Esophagus mucosa (tissue), 1 donor: ENCODE measurements at regions not wholly inside any gene's neighbourhood (a gene's known extent, or its start where the extent isn't known, plus 50 kb on each side); places are given as distances from the start of the nearest gene placed in this dataset.
"Not testable (repeated sequence)": the region's sequence is repeated elsewhere in the genome, so short reads cannot be mapped to it uniquely, and the experiment has no call there.

Source experiments
- ATAC-seq: fragments of 200-7000 bp; cut with Tn5 transposase; one replicate; pipeline ENCODE4 v1.9.1; 2020
- donor health status: DM: yes; HTN: yes; CAD: no.

GRCh38 chr6:74366634-74367033 lies 670.6 kb downstream of the CD109 start:
- no peak for ATAC-seq

GRCh38 chr6:74362391-74362790 lies 666.4 kb downstream of the CD109 start:
- ATAC-seq, result no peak

GRCh38 chr6:74357321-74357720 lies 661.3 kb downstream of the CD109 start:
- no peak for ATAC-seq

GRCh38 chr6:74356391-74356790 lies 660.4 kb downstream of the CD109 start:
- no peak for ATAC-seq

GRCh38 chr6:74346936-74347535 lies 651.0 kb downstream of the CD109 start:
- no peak for ATAC-seq

- ATAC-seq, result no peak
Observed at GRCh38 chr6:74343804-74344203, 647.8 kb downstream of the CD109 start.

GRCh38 chr6:74343321-74343720 lies 647.3 kb downstream of the CD109 start:
- ATAC-seq, result not testable (repeated sequence)

GRCh38 chr6:74334722-74335121 lies 638.7 kb downstream of the CD109 start:
- no peak for ATAC-seq

- ATAC-seq, result no peak
Observed at GRCh38 chr6:74333406-74333805, 637.4 kb downstream of the CD109 start.

- no peak for ATAC-seq
Observed at GRCh38 chr6:74320715-74321114, 624.7 kb downstream of the CD109 start.

- no peak for ATAC-seq
Observed at GRCh38 chr6:74320074-74320473, 624.1 kb downstream of the CD109 start.

- ATAC-seq, result no peak
Observed at GRCh38 chr6:74319292-74319691, 623.3 kb downstream of the CD109 start.

GRCh38 chr6:74318738-74319137 lies 622.7 kb downstream of the CD109 start:
- ATAC-seq, result no peak

GRCh38 chr6:74312081-74312480 lies 616.1 kb downstream of the CD109 start:
- ATAC-seq, result no peak

- no peak for ATAC-seq
Observed at GRCh38 chr6:74311431-74311830, 615.4 kb downstream of the CD109 start.

- ATAC-seq, result no peak
Observed at GRCh38 chr6:74289884-74290283, 593.9 kb downstream of the CD109 start.

- ATAC-seq, result no peak
Observed at GRCh38 chr6:74287932-74288331, 591.9 kb downstream of the CD109 start.

GRCh38 chr6:74287441-74287840 lies 591.4 kb downstream of the CD109 start:
- ATAC-seq, result no peak

GRCh38 chr6:74284284-74284683 lies 588.3 kb downstream of the CD109 start:
- no peak for ATAC-seq

GRCh38 chr6:74283532-74283931 lies 587.5 kb downstream of the CD109 start:
- no peak for ATAC-seq

GRCh38 chr6:74282143-74282689 lies 586.2 kb downstream of the CD109 start:
- ATAC-seq, result no peak

- no peak for ATAC-seq
Observed at GRCh38 chr6:74280130-74280692, 584.2 kb downstream of the CD109 start.

- ATAC-seq, result no peak
Observed at GRCh38 chr6:74277777-74278186, 581.8 kb downstream of the CD109 start.

GRCh38 chr6:74273541-74273940 lies 577.5 kb downstream of the CD109 start:
- no peak for ATAC-seq

- ATAC-seq, result no peak
Observed at GRCh38 chr6:74269600-74269858, 573.5 kb downstream of the CD109 start.
